Stimulated activated effector memory CD8-positive, alpha-beta T cell treated with anti-CD3 and anti-CD28 coated beads, Interleukin-12 subunit alpha, Interleukin-12 subunit beta, amount 100 ng/mL, for 72 hours (primary cell): ENCODE measurements at regions not wholly inside any gene's neighbourhood (a gene's known extent, or its start where the extent isn't known, plus 50 kb on each side); places are given as distances from the start of the nearest gene placed in this dataset.

Experiments
- ATAC-seq: fragments of 150-1000 bp; cut with Tn5 transposase; 2 replicates; pipeline ENCODE4 v1.10.0; 2021
- DNase-seq, 2 donors: peaks; one replicate each; pipeline ENCODE4 v3.0.0; 2021 to 2022; ENCODE audit warnings: low spot score in 2 of 2
- H3K27ac Mint-ChIP-seq: one replicate; pipeline ENCODE4 v1.8.0; 2022; ENCODE audit warnings: mild to moderate bottlenecking, mixed read lengths
- H3K36me3 Mint-ChIP-seq: one replicate; pipeline ENCODE4 v1.8.0; 2022; ENCODE audit warnings: mild to moderate bottlenecking, mixed read lengths
- H3K4me1 Mint-ChIP-seq: one replicate; pipeline ENCODE4 v1.8.0; 2022; ENCODE audit warnings: mixed read lengths
- H3K4me3 Mint-ChIP-seq: one replicate; pipeline ENCODE4 v1.8.0; 2022; ENCODE audit warnings: mild to moderate bottlenecking, mixed read lengths
- H3K9me3 Mint-ChIP-seq: one replicate; pipeline ENCODE4 v1.8.0; 2022; ENCODE audit warnings: mixed read lengths

DNA sequence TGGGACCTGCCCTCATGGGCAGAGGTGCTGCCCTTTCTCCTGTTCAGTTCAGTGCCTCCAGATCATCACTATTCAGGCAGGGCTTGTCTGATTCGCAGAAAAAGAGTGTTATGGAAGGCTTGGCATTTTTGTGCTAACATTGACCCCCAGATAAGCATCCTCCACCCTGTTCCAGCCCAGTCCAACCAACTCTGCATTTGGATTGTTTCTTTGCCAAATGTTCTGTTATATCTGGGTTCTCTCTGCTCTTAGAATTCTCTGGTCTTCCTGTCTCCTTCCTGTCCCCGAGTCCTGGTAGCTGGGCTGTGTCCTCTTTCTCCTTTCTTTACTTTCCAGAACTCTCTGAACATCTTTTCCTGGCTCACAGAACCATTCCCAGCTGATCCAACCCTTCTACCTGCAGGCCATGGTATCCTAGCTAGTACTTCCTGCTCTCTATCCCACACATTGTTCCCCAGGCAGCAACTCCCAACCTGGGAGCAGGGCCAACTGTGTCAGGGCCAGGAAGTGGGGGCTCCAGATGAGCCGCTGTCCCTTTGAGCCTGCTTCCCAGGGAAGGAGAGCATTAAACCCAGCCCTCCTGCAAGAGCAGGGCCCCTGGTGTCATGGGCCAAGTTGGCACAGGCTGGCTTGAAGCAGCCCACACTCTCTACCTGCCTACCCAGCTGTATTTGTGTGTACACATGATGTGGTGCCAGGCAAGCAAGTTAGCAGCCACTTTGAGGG, 280.7 kb upstream of the CADM1 start:
- Mint-ChIP-seq H3K4me1 (no peaks in the 10 kb centered on the region), H3K4me3 (no peak overlapping the region), H3K36me3 (no peaks in the 10 kb centered on the region), H3K9me3 (peaks cover 4% of the 10 kb centered on the region), H3K27ac (no peak overlapping the region)
- no peak for DNase-seq
- ATAC-seq: no peak

DNA sequence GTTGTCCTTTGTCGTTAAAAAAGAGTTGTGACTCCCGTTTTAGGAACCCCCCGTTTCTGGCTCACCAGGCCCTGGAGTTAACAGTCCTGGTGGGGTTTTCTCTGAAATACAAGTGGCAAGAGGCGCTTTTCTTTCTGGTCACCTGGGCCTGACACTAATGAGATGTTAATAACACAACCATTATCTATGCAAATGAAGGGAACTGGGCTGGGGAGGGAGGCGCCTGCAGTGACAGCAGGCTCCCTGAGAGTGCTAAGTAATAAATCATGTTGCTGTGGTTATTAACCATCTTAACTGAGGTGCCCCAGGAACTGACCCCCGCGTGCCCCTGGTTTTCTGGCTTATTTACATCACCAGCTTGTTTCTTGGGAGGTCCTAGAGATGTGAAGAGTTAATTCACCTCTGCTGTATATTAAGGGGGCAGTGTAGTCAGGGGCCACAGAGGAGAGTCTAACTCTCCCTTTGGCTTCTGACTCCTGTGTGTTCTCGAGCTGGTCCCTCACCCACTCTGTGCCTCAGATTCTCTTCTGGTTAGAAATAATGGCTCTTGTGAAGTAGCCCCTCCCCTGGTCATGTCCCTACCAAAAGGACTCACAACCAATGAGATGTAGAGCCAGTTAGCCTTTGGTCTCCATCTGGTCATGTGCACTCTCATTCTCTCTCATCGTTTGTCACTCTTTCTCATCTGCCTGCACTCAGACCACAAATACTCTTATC, 276.6 kb upstream of the CADM1 start:
- Mint-ChIP-seq H3K4me1 (no peaks in the 10 kb centered on the region), H3K27ac (no peak overlapping the region), H3K4me3 (no peak overlapping the region), H3K36me3 (no peaks in the 10 kb centered on the region), H3K9me3 (no peaks in the 10 kb centered on the region)
- DNase-seq (no peak), ATAC-seq (no peak)

- DNase-seq: no peak
- Mint-ChIP-seq H3K27ac (no peak overlapping the region), H3K36me3 (no peaks in the 10 kb centered on the region), H3K9me3 (no peaks in the 10 kb centered on the region), H3K4me1 (no peaks in the 10 kb centered on the region), H3K4me3 (no peak overlapping the region)
- ATAC-seq: no peak
Observed at GRCh38 chr11:115778928-115779650, 274.9 kb upstream of the CADM1 start.

DNA sequence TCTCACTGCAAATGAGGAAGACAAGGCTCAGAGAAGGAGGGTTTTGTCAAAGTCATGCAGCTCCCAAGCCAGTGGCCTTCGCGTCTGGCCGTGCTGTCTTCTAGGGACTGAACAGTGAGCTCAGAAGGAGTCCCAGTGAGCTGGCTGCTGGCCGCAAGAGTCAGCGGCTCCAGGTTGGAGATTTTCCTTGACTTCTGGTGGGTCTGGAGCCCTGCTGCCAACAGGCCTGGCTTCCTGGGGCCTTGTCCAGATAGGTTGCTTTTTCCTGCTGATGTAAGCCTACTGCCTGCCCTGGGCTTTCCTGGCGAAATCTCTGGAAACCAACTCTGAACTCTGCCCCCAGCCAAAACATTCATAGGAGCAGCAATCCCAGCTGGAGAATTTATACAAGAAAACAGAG, 272.7 kb upstream of the CADM1 start:
- no peaks in the 10 kb centered on the region for H3K9me3 Mint-ChIP-seq
- no peak for ATAC-seq
- no peak for DNase-seq
- H3K36me3 Mint-ChIP-seq: no peaks in the 10 kb centered on the region
- H3K27ac Mint-ChIP-seq: no peak overlapping the region
- no peak overlapping the region for H3K4me3 Mint-ChIP-seq
- no peaks in the 10 kb centered on the region for H3K4me1 Mint-ChIP-seq

- Mint-ChIP-seq H3K4me1 (no peaks in the 10 kb centered on the region), H3K4me3 (no peak overlapping the region), H3K36me3 (no peaks in the 10 kb centered on the region), H3K27ac (no peak overlapping the region), H3K9me3 (no peaks in the 10 kb centered on the region)
- ATAC-seq: no peak
- no peak for DNase-seq
Observed at GRCh38 chr11:115775846-115776245, 271.6 kb upstream of the CADM1 start.

DNA sequence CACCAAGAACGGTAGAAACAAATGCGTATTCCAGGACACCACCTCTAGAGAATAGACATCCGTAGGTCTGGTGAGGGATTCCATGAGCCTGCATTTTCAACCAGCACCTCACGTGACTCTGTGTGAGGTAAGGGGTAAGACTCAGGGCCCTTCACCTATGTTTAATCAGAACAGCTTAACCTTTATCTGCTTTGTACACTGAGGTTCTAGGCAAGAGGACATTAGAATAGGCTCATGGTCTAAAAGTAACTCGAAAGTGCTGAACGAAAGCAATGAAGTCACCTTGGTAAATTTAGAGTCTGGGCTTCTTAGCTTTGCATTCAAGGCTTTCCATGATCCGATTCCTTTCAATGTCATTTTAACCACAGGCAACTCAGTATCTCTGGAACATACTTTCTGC, 270.5 kb upstream of the CADM1 start:
- no peaks in the 10 kb centered on the region for H3K36me3 Mint-ChIP-seq
- DNase-seq: no peak
- no peak overlapping the region for H3K27ac Mint-ChIP-seq
- H3K4me1 Mint-ChIP-seq: no peaks in the 10 kb centered on the region
- no peak overlapping the region for H3K4me3 Mint-ChIP-seq
- H3K9me3 Mint-ChIP-seq: no peaks in the 10 kb centered on the region
- no peak for ATAC-seq

GRCh38 chr11:115769891-115770290, 265.7 kb upstream of the CADM1 start:
- Mint-ChIP-seq H3K4me3 (no peak overlapping the region), H3K4me1 (no peaks in the 10 kb centered on the region), H3K9me3 (no peaks in the 10 kb centered on the region), H3K36me3 (no peaks in the 10 kb centered on the region), H3K27ac (no peak overlapping the region)
- ATAC-seq: no peak
- DNase-seq: no peak

GRCh38 chr11:115767883-115768282, 263.7 kb upstream of the CADM1 start:
- no peaks in the 10 kb centered on the region for H3K9me3 Mint-ChIP-seq
- ATAC-seq (no peak), DNase-seq (no peak)
- no peaks in the 10 kb centered on the region for H3K4me1 Mint-ChIP-seq
- no peaks in the 10 kb centered on the region for H3K36me3 Mint-ChIP-seq
- no peak overlapping the region for H3K27ac Mint-ChIP-seq
- no peak overlapping the region for H3K4me3 Mint-ChIP-seq

DNA sequence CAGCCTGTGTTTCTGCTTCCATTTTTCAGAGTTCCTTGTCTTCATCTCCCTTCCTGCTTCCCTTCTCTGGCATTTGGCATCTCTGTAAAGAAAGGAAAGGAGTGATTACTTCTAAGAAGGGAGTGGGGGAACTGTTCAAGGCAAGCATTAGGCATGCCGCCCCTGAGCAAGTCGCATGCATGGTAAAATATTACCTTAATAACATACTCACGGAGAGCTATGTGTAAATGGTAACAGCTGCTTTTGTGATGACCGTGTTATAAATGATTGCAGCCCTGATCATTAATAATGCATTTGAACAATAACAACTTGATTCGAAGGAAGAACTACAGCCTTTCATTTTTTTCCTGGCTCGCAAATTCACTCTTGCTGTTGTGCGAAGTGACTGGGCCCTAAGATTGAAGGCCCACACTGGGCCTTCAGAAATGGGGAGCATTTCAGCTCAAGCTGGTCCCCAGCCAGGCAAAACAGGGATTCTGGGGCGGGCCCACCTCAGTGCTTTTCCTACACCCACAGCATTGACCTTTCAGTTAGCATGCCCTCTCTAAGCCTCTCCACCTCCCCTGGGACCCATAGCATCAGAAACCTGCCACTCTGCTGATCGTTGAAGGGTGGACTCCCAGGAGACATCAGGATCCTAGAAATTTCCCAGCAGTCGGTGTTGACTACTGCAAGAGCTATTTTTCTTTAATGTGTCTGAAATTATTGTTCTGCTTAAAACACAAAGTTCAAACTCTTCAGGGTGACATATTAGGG, 263.0 kb upstream of the CADM1 start:
- Mint-ChIP-seq H3K4me1 (no peaks in the 10 kb centered on the region), H3K4me3 (no peak overlapping the region), H3K36me3 (no peaks in the 10 kb centered on the region), H3K9me3 (no peaks in the 10 kb centered on the region), H3K27ac (no peak overlapping the region)
- ATAC-seq (no peak), DNase-seq (no peak)

GRCh38 chr11:115766561-115766960, 262.3 kb upstream of the CADM1 start:
- no peak overlapping the region for H3K27ac Mint-ChIP-seq

DNA sequence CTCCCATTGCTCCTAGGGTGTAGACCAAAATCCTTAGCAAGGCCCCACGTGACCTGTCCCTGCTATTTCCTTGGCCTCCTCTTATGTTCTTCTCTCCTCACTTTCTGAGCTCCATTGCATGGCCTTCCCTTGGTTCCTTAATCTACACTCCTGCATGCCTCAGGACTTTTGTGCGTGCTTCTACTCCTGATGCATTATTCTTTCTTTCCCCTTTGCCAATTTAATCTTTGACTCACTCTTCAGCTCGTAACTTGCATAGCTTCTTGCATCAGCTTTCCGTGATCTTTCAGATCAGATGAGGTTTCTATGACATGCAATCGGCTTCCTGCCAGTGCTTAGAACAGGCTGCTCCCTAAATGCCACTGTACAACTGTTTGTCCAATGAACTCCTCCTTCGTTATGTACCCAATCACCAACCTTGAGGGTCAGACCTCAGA, 261.6 kb upstream of the CADM1 start:
- H3K9me3 Mint-ChIP-seq: no peaks in the 10 kb centered on the region
- no peak overlapping the region for H3K4me3 Mint-ChIP-seq
- H3K36me3 Mint-ChIP-seq: no peaks in the 10 kb centered on the region
- H3K4me1 Mint-ChIP-seq: no peaks in the 10 kb centered on the region
- DNase-seq: no peak
- H3K27ac Mint-ChIP-seq: no peak overlapping the region
- no peak for ATAC-seq

More at GRCh38 chr11:115766561-115766960, 262.3 kb upstream of the CADM1 start:
- no peaks in the 10 kb centered on the region for H3K4me1 Mint-ChIP-seq
- H3K9me3 Mint-ChIP-seq: no peaks in the 10 kb centered on the region
- DNase-seq (no peak), ATAC-seq (no peak)
- no peak overlapping the region for H3K4me3 Mint-ChIP-seq
- no peaks in the 10 kb centered on the region for H3K36me3 Mint-ChIP-seq

GRCh38 chr11:115764176-115764575, 260.0 kb upstream of the CADM1 start:
- DNase-seq: no peak
- H3K4me3 Mint-ChIP-seq: no peak overlapping the region
- no peak overlapping the region for H3K27ac Mint-ChIP-seq
- H3K9me3 Mint-ChIP-seq: no peaks in the 10 kb centered on the region
- H3K4me1 Mint-ChIP-seq: no peaks in the 10 kb centered on the region
- no peaks in the 10 kb centered on the region for H3K36me3 Mint-ChIP-seq
- ATAC-seq: no peak

- H3K27ac Mint-ChIP-seq: no peak overlapping the region
- no peaks in the 10 kb centered on the region for H3K36me3 Mint-ChIP-seq
- H3K4me1 Mint-ChIP-seq: no peaks in the 10 kb centered on the region
- H3K4me3 Mint-ChIP-seq: no peak overlapping the region
- no peaks in the 10 kb centered on the region for H3K9me3 Mint-ChIP-seq
- ATAC-seq (no peak), DNase-seq (no peak)
Observed at GRCh38 chr11:115761817-115762216, 257.6 kb upstream of the CADM1 start.

- Mint-ChIP-seq H3K27ac (no peak overlapping the region), H3K36me3 (no peaks in the 10 kb centered on the region), H3K4me1 (no peaks in the 10 kb centered on the region), H3K4me3 (no peak overlapping the region), H3K9me3 (no peaks in the 10 kb centered on the region)
- ATAC-seq (no peak), DNase-seq (no peak)
Observed at GRCh38 chr11:115761348-115761747, 257.1 kb upstream of the CADM1 start.
